ENCODE measurements at regions not wholly inside any gene's neighbourhood (a gene's known extent, or its start where the extent isn't known, plus 50 kb on each side); places are given as distances from the start of the nearest gene placed in this dataset.

GRCh38 chr18:68564961-68565360 lies 149.9 kb downstream of the TMX3 start:
- Histone ChIP-seq H3K9me3 (ENCODE audit: insufficient read depth in 2 of 2, low read depth in 1 of 2, low read length in 1 of 2) (no peaks in the 10 kb centered on the region), H3K23ac (ENCODE audit: insufficient read length) (no peak overlapping the region), H3K4me3 (ENCODE audit: extremely low read depth in 1 of 4, insufficient read depth in 2 of 4, low read depth in 3 of 4, low read length in 4 of 4) (no peak overlapping the region), H3K36me3 (ENCODE audit: control insufficient read depth in 2 of 4, insufficient read depth in 4 of 4, low read length in 3 of 4) (no peaks in the 10 kb centered on the region), H3K4ac (replicated peaks; ENCODE audit: insufficient read length, low read depth, low read length) (no peak overlapping the region), H2BK120ac (replicated peaks; ENCODE audit: low read depth, low read length) (peak overlapping the region; percentile 24), H3K27ac (ENCODE audit: low read depth, low read length) (no peak overlapping the region), H3K23me2 (ENCODE audit: low read depth, low read length) (peaks cover 2% of the 10 kb centered on the region; the same call in 1 of the 2 replicates), H4K20me1 (replicated peaks in 1 of 2; ENCODE audit: control insufficient read depth in 1 of 2, insufficient read depth in 2 of 2, low read length in 2 of 2) (no peaks in the 10 kb centered on the region), H3K4me2 (ENCODE audit: insufficient read depth in 1 of 2, low read depth in 2 of 2, low read length in 2 of 2) (peak overlapping the region in 1 of 2 experiments; percentile 30; a peak in 2 of 4 replicates), H3K4me1 (replicated peaks in 1 of 4; ENCODE audit: control insufficient read depth in 3 of 4, insufficient read depth in 4 of 4, low read length in 3 of 4) (peaks cover 0 to 9% (median 6%) of the 10 kb centered on the region in 4 experiments; a peak in 3 of 7 replicates), H3K18ac (ENCODE audit: extremely low read depth, low read length) (no peak overlapping the region; the same call in 1 of the 2 replicates), H2BK15ac (ENCODE audit: low read length) (no peak overlapping the region), H2BK5ac (ENCODE audit: low read depth, low read length) (peak overlapping the region; percentile 27; the same call in 1 of the 2 replicates), H2BK20ac (ENCODE audit: low read length) (no peak overlapping the region), H3K27me3 (replicated peaks in 1 of 4; ENCODE audit: control insufficient read depth in 3 of 4, extremely low read depth in 1 of 4, insufficient read depth in 3 of 4, low read length in 3 of 4) (peaks cover 0 to under 1% (median 0%) of the 10 kb centered on the region in 4 experiments; a peak in 1 of 7 replicates), H3K79me1 (ENCODE audit: low read depth, low read length) (no peaks in the 10 kb centered on the region), H2BK12ac (ENCODE audit: low read depth, low read length) (no peak overlapping the region), H2AK5ac (ENCODE audit: low read depth, low read length) (no peak overlapping the region), H4K5ac (ENCODE audit: insufficient read length, low read depth, low read length) (peak overlapping the region; percentile 22), H2AFZ (ENCODE audit: low read length) (0 out of 2 replicates have a peak overlapping the region, but pooled peaks have one; percentile 53), H4K8ac (ENCODE audit: extremely low read depth, insufficient read depth, low read length) (no peak overlapping the region), H3K56ac (replicated peaks; ENCODE audit: insufficient read length, low read depth, low read length) (no peak overlapping the region), H3K79me2 (ENCODE audit: control insufficient read depth in 1 of 2, insufficient read depth in 2 of 2, low read length in 2 of 2) (no peaks in the 10 kb centered on the region), H4K91ac (replicated peaks; ENCODE audit: insufficient read length, low read length) (peak overlapping the region; percentile 22), H3K9ac (replicated peaks in 1 of 4; ENCODE audit: extremely low read depth in 1 of 4, low read depth in 3 of 4, low read length in 3 of 4) (no peak overlapping the region), H3K14ac (ENCODE audit: insufficient read length) (no peak overlapping the region)
- 70% methylated on average over 2 of the region's 3 CpGs; no CpG with 5 or more reads in 1 of the 2 experiments for WGBS, 2 experiments (ENCODE audit: extremely low coverage in 1 of 2, insufficient coverage in 1 of 2, insufficient read length in 1 of 2, insufficient replicate concordance in 2 of 2, low coverage in 1 of 2, low lambda C conversion rate in 2 of 2, missing lambda C conversion rate in 1 of 2)
- TF ChIP-seq KDM1A (IDR thresholded peaks at IDR 0.05; ENCODE audit: borderline replicate concordance, low read length): no peak
- TF ChIP-seq SUZ12 (IDR thresholded peaks at IDR 0.05; ENCODE audit: low read length): no peak
- no peak for TF ChIP-seq TCF12 (IDR thresholded peaks at IDR 0.05; ENCODE audit: low read depth, low read length)
- no peak for TF ChIP-seq SIRT6 (IDR thresholded peaks at IDR 0.05; ENCODE audit: low read length)
- TF ChIP-seq NRF1 (IDR thresholded peaks at IDR 0.05; ENCODE audit: low read depth, low read length): no peak
- TF ChIP-seq RXRA (IDR thresholded peaks at IDR 0.05; ENCODE audit: insufficient read depth, low read depth, low read length): no peak
- no peak for TF ChIP-seq CEBPB (IDR thresholded peaks at IDR 0.05; ENCODE audit: low read depth, low read length)
- FAIRE-seq: no peak
- ChIA-PET POLR2A (ENCODE audit: partially characterized antibody) (no interaction called here), CTCF (ENCODE audit: partially characterized antibody) (no interaction called here)
- DNase-seq (ENCODE audit: low read depth in 1 of 2, low spot score in 2 of 2): no peak
